HG02798 (cell line): ENCODE measurements at regions not wholly inside any gene's neighbourhood (a gene's known extent, or its start where the extent isn't known, plus 50 kb on each side); places are given as distances from the start of the nearest gene placed in this dataset.

Experiments
- ATAC-seq: cut with Tn5 transposase; IDR thresholded peaks from one replicate; pipeline ENCODE4 v1.9.1; 2021; ENCODE audit warnings: mild to moderate bottlenecking; ENCODE audit not compliant: unreplicated experiment, poor library complexity

DNA sequence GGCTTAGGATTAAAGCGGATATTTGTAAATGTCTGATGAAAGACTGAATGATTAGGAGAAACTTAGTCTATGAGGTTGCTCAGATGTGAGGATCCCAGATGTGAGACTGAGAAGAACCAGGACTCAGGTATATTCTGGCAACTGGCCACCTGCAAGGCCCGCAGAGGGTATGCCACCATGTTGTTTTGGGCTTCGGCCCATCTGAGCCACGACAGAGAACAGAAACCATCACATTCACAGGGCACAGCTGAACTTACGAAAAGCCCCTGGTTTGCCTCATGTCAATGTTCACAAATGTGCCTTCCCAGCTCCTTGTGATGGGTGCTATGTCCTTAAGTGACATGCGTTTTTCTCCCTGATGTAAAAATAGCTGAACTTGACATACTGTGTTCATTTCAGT is 412.5 kb upstream of the RORA start:
- no peak for ATAC-seq

DNA sequence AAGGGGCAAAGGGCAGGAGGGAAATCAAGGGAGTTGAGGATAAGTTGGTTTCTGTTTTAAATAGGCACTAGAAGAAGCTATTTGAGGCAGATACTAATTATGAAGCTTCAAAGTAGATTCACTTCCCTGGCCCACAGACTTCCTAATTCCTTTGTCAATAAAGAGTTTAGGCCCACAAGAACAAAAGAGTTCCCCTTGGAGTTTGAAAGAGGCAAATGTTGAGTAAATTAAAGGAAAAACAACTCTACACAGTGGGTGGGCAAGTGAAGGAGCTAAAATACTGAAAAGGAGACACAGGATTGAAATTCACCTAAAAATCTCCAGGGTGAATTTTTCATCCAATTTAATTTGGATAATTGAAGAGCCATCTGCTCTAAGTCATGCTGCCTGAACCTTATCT is 411.7 kb upstream of the RORA start:
- no peak for ATAC-seq

- ATAC-seq: no peak
Measured at GRCh38 chr15:61639491-61639890, 410.4 kb upstream of the RORA start.

DNA sequence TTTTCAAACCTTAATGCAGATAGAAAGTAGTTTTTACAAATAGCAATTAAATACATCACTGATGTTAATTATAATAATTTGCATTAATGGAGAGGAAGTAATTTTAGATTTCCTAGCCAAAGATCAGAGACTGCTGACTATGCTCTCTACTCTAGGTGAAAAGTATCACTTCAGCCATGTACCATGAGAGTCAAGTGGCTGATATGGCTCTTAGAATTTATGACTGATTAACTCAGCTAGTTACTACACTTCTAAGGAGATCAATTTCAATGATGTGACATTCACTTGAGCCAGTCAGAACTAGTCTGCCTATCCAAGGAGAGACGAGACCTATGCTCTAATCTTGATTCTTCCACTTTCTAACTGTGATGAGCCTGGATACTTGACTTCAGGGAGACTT is 405.7 kb upstream of the RORA start:
- ATAC-seq: no peak

DNA sequence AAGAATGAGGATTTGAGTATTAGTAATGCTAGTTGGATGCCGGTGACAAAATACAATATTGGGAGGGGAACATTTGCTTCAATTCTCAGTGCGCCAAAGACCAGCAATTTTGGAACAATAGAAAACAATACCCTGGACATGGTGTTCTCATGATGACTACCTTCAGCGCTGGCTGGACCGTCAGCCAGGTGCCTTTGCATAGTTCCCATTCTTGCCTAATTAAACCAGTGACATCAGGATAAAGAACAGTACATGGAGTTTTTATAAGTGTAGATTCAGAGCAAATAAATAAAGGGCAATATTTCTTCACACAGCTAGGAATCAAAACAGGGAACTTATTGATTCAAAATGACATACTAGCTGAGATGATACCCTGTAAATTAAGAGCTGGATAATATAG is 404.8 kb upstream of the RORA start:
- no peak for ATAC-seq

DNA sequence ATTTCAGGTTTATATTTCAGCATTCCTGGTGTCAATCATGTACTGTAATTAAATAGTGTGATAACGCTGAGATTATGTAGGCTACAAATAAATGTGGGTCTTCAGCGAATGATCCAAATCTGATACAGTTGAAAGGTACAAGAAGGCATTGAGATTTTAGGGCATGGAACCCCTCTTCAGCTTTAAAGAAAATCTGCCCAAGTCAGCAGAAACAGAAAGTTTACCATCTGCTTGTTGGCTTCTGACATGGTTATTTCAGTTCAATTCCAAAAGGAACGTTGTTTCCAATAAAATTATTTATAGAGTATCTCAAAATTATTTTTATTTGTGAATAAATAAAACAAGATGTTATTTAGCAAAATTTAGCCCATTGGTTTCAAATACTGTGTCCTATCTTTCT is 400.2 kb upstream of the RORA start:
- no peak for ATAC-seq

DNA sequence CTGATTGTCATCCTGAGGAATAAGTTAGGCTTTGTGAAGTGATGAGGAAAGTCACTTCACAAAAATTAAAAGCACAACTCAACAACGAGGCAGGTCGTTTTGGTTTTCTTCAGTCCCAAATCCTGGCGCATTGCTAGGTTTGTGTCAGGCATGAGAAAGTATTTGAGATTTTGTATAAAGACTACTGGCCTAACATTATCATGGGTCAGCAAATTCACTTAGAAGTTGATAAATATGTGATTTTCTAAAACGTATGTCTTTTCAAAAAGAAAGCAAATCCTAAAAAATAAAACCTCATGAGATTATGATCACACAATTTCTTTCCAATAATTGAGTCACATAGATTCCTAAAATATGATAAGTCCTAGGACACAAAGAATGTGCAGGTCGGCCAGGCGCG is 395.8 kb upstream of the RORA start:
- ATAC-seq: no peak

DNA sequence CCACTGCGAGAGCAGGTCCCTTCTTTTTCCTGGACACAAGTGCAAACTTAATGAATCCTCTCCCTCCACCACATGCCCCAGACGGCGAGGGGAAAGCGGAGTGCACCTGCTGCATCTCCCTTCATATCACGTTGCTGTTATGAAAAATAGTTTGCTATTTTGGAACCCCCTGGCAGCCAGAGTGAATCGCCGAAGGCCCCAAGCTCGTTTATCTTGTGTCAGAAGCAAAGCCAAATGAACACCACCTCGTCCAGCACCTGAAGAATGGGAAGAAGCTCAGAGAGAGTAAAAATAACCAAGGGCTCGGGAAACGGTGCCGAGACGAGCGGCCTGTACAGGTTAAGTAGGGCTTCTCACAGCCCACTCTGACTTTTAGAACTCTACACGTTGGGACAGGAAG is 394.6 kb upstream of the RORA start:
- no peak for ATAC-seq

GRCh38 chr15:61621865-61622264 is 392.8 kb upstream of the RORA start:
- no peak for ATAC-seq

- no peak for ATAC-seq
Measured at GRCh38 chr15:61621146-61621545, 392.0 kb upstream of the RORA start.

DNA sequence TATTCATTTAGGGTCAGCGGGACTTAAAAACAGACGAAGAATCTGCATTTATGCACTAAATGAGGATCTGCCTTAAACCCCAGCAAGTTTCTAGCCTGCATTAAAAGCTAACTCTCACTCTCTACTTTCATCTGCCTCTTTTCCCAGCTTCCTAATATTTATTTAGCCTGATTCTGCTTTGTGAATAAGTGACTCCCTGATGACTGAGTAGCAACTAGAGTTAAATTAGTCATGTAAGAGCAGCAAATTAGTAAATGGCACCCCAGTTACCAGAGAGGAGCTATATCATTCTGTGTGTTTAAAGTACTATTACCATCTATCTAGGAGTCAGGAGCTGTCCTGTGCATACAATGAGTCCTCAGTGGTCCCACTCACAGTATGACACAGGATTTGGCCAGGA is 391.0 kb upstream of the RORA start:
- ATAC-seq: no peak

DNA sequence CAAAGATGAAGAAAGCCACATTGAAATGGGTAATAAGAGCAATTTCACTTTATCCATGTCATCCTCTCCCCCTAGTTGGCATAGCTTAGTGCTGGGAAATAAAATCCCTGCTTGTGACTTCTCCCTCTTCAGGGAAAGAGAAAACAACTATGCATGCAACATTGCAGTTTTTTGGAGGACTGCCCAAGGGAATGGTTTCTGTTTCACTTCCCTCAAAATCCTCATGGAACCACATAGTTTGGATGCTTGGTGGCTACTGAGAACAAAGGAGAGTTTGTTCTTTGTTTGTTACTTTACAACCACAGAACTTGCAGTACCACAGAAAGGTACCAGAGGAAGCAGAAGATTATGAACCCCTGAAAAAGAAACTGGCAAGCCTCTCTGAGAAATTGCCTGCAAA is 384.6 kb upstream of the RORA start:
- no peak for ATAC-seq

GRCh38 chr15:61613138-61613537 is 384.0 kb upstream of the RORA start:
- ATAC-seq: no peak

GRCh38 chr15:61612111-61612510 is 383.0 kb upstream of the RORA start:
- no peak for ATAC-seq

DNA sequence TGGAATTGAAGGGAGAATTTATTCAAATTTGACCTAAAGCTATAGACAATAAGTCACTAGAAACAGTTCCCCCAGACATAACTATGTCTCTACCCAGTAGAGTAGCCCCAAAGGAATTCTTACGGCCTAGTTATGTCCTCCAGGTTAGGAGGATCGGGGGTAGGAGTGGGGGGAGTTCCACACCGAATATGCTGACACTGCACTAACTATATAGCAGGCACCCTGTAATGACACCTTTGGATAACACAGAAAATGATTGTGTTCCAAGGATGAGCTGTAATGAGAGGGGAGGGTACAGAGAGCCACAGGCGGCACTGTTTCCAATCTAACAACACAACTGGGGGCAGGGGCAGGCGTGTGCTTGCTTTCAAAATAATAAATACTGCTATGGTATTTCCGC is 376.2 kb upstream of the RORA start:
- ATAC-seq: no peak

- ATAC-seq: no peak
Measured at GRCh38 chr15:61598655-61599054, 369.6 kb upstream of the RORA start.

GRCh38 chr15:61584410-61584809 is 355.3 kb upstream of the RORA start:
- ATAC-seq: no peak

DNA sequence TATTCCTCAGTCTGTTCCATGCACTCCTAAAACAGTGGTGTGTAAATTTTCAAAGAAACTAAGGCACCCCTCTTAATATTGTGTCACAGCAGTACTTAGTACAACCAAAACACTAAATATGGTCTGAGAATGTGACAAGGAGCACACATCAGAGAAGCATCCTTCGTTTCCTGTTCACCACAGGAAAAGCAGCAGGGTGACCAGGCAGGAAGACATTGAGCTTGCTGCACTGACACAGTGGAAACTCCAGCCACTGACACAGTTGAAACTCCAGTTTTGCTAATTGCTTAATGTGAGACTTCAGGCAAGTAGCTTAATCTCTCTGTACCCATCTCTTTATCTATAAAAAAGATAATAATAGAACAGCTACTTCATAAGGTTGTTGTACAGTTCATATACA is 353.0 kb upstream of the RORA start:
- ATAC-seq: no peak

DNA sequence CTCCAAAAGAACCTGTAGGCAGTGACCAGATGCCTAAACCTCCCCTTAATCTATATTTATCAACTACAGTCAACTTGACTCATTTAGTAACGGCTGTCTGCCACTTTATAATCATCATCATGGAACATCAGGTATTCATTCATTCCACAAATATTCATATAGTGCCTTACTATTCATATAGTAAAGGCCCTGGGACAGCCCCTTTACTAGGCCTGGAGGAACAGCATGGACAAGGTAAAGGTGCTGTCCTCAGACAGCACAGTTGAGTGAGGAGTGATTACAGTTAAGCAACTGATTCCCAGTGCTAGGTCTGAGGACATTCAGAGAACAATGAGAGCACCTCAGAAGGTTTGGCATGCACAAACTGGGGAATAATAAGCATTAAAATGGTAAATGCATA is 346.5 kb upstream of the RORA start:
- no peak for ATAC-seq

DNA sequence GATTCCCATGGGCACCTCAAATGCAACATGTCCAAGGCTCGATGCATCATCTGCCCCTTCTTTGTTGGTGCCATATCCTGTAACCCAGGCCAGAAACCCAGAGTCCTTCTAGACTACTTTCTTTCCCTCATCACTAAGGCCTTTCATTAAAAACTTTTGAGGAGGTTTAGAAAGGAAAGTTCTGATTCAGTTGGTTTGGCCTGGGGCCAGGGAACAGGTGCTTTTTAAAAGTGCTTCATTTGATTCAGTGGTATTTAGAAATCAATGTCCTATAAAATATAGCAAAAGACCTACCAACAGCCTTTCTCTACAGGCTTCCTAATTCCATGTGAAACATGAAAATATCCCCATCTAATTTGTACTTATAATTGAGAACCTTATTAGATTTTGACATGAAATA is 341.9 kb upstream of the RORA start:
- no peak for ATAC-seq

- no peak for ATAC-seq
Measured at GRCh38 chr15:61564785-61565184, 335.7 kb upstream of the RORA start.

GRCh38 chr15:61558172-61559136 is 329.4 kb upstream of the RORA start:
- ATAC-seq: no peak
